Heart left ventricle (tissue), 13 donors: ENCODE measurements at regions not wholly inside any gene's neighbourhood (a gene's known extent, or its start where the extent isn't known, plus 50 kb on each side); places are given as distances from the start of the nearest gene placed in this dataset.

ENCODE experiments used
- CTCF ChIP-seq, 12 donors: fragments of 200-600 bp; sonication (generic) in 4 of 12; IDR thresholded peaks; one replicate each; pipeline versions ENCODE4 v1.5.0 to v1.8.0; 2018 to 2022; ENCODE audit warnings: antibody characterized with exemption in 12 of 12, mild to moderate bottlenecking in 5 of 12
- POLR2A ChIP-seq, 2 donors: fragments of 450-650 bp; IDR thresholded peaks; one replicate each; pipeline ENCODE4 v1.6.1; 2017; ENCODE audit warnings: antibody characterized with exemption in 2 of 2, mild to moderate bottlenecking in 2 of 2, moderate library complexity in 2 of 2
- donor health status: ischemic (EF 13 %, LVEDD 7.1; RV severe dilation, severe dysfunction).
- donor health status: DM: no; HTN: yes; CAD: no.
- donor health status: DM: no; HTN: no; CAD: no.
- donor health status: ischemic (EF 25% LVEDD 6.9; RV normal size, moderate dysfunction).
- donor health status: ischemic (EF 25% LVEDD 5.7; RV mildly dilated, moderate dysfunction).
- donor health status: ischemic (EF 35%, LVEDD 5.7; RV mildly dilated, moderate dysfunction).
- donor health status: nonischemic (EF 11% LVEDD 7.7; RV severe dilation, severe dysfunction).
- donor health status: DM: yes; HTN: yes; CAD: no.
- donor health status: PGD.
- donor health status: ischemic (EF 29% LVEDD 5.4; RV normal size, mild dysfunction).
- donor health status: nonischemic (EF 23%, LVEDD 6.1; RV moderate dilation, normal function).

- TF ChIP-seq CTCF (IDR thresholded peaks at IDR 0.05): no peak
- no peak for TF ChIP-seq POLR2A (IDR thresholded peaks at IDR 0.05)
Measured at GRCh38 chr5:98072921-98073320, 700.5 kb upstream of the RGMB start.
